ENCODE measurements at regions not wholly inside any gene's neighbourhood (a gene's known extent, or its start where the extent isn't known, plus 50 kb on each side); places are given as distances from the start of the nearest gene placed in this dataset.

- Histone ChIP-seq H3K4me1 (ENCODE audit: control insufficient read depth, insufficient read depth, low read length) (no peaks in the 10 kb centered on the region), H3K36me3 (ENCODE audit: control insufficient read depth, insufficient read depth, low read length) (no peaks in the 10 kb centered on the region), H3K27me3 (ENCODE audit: control insufficient read depth, insufficient read depth, low read length, poor library complexity, severe bottlenecking) (no peaks in the 10 kb centered on the region), H3K4me3 (ENCODE audit: insufficient read depth, low read depth, low read length) (no peak overlapping the region), H3K27ac (ENCODE audit: insufficient read depth, low read depth, low read length, poor library complexity, severe bottlenecking) (no peak overlapping the region), H3K9me3 (ENCODE audit: control insufficient read depth, low read length) (no peaks in the 10 kb centered on the region)
- WGBS, 2 experiments: 88% methylated on average over 1 of the region's 2 CpGs; no CpG with 5 or more reads in 1 of the 2 experiments
Observed at GRCh38 chr13:107252428-107252827, 684.5 kb upstream of the ARGLU1 start.

- 73 to 78% methylated on average over 6 of the region's 6 CpGs for WGBS, 2 experiments
- Histone ChIP-seq H3K27me3 (ENCODE audit: control insufficient read depth, insufficient read depth, low read length, poor library complexity, severe bottlenecking) (no peaks in the 10 kb centered on the region), H3K4me1 (ENCODE audit: control insufficient read depth, insufficient read depth, low read length) (no peaks in the 10 kb centered on the region), H3K4me3 (ENCODE audit: insufficient read depth, low read depth, low read length) (no peak overlapping the region), H3K27ac (ENCODE audit: insufficient read depth, low read depth, low read length, poor library complexity, severe bottlenecking) (no peak overlapping the region), H3K9me3 (ENCODE audit: control insufficient read depth, low read length) (no peaks in the 10 kb centered on the region), H3K36me3 (ENCODE audit: control insufficient read depth, insufficient read depth, low read length) (no peaks in the 10 kb centered on the region)
Observed at GRCh38 chr13:107252021-107252420, 684.1 kb upstream of the ARGLU1 start.

- no peak overlapping the region for H3K27ac ChIP-seq (ENCODE audit: insufficient read depth, low read depth, low read length, poor library complexity, severe bottlenecking)
Observed at GRCh38 chr13:107251341-107251740, 683.4 kb upstream of the ARGLU1 start.

GRCh38 chr13:107250628-107251027 lies 682.7 kb upstream of the ARGLU1 start:
- H3K36me3 ChIP-seq (ENCODE audit: control insufficient read depth, insufficient read depth, low read length): no peaks in the 10 kb centered on the region
- H3K27me3 ChIP-seq (ENCODE audit: control insufficient read depth, insufficient read depth, low read length, poor library complexity, severe bottlenecking): no peaks in the 10 kb centered on the region
- no peaks in the 10 kb centered on the region for H3K9me3 ChIP-seq (ENCODE audit: control insufficient read depth, low read length)
- WGBS, 2 experiments: 57 to 81% methylated on average over 3 to 4 of the region's 4 CpGs
- no peak overlapping the region for H3K4me3 ChIP-seq (ENCODE audit: insufficient read depth, low read depth, low read length)
- no peak overlapping the region for H3K27ac ChIP-seq (ENCODE audit: insufficient read depth, low read depth, low read length, poor library complexity, severe bottlenecking)
- H3K4me1 ChIP-seq (ENCODE audit: control insufficient read depth, insufficient read depth, low read length): no peaks in the 10 kb centered on the region

More at GRCh38 chr13:107251341-107251740, 683.4 kb upstream of the ARGLU1 start:
- Histone ChIP-seq H3K36me3 (ENCODE audit: control insufficient read depth, insufficient read depth, low read length) (no peaks in the 10 kb centered on the region), H3K9me3 (ENCODE audit: control insufficient read depth, low read length) (no peaks in the 10 kb centered on the region), H3K4me1 (ENCODE audit: control insufficient read depth, insufficient read depth, low read length) (no peaks in the 10 kb centered on the region), H3K4me3 (ENCODE audit: insufficient read depth, low read depth, low read length) (no peak overlapping the region), H3K27me3 (ENCODE audit: control insufficient read depth, insufficient read depth, low read length, poor library complexity, severe bottlenecking) (no peaks in the 10 kb centered on the region)
- WGBS, 2 experiments: 89 to 90% methylated on average over 4 of the region's 4 CpGs

GRCh38 chr13:107244241-107244640 lies 676.3 kb upstream of the ARGLU1 start:
- H3K4me3 ChIP-seq (ENCODE audit: insufficient read depth, low read depth, low read length): no peak overlapping the region
- H3K4me1 ChIP-seq (ENCODE audit: control insufficient read depth, insufficient read depth, low read length): no peaks in the 10 kb centered on the region
- no peaks in the 10 kb centered on the region for H3K27me3 ChIP-seq (ENCODE audit: control insufficient read depth, insufficient read depth, low read length, poor library complexity, severe bottlenecking)
- H3K9me3 ChIP-seq (ENCODE audit: control insufficient read depth, low read length): no peaks in the 10 kb centered on the region
- no peak overlapping the region for H3K27ac ChIP-seq (ENCODE audit: insufficient read depth, low read depth, low read length, poor library complexity, severe bottlenecking)
- no peaks in the 10 kb centered on the region for H3K36me3 ChIP-seq (ENCODE audit: control insufficient read depth, insufficient read depth, low read length)
- 86 to 92% methylated on average over 2 of the region's 2 CpGs for WGBS, 2 experiments

- H3K4me3 ChIP-seq (ENCODE audit: insufficient read depth, low read depth, low read length): no peak overlapping the region
- no peaks in the 10 kb centered on the region for H3K9me3 ChIP-seq (ENCODE audit: control insufficient read depth, low read length)
- WGBS, 2 experiments: 68 to 78% methylated on average over 5 to 6 of the region's 6 CpGs
- H3K27me3 ChIP-seq (ENCODE audit: control insufficient read depth, insufficient read depth, low read length, poor library complexity, severe bottlenecking): no peaks in the 10 kb centered on the region
- no peaks in the 10 kb centered on the region for H3K36me3 ChIP-seq (ENCODE audit: control insufficient read depth, insufficient read depth, low read length)
- no peak overlapping the region for H3K27ac ChIP-seq (ENCODE audit: insufficient read depth, low read depth, low read length, poor library complexity, severe bottlenecking)
- no peaks in the 10 kb centered on the region for H3K4me1 ChIP-seq (ENCODE audit: control insufficient read depth, insufficient read depth, low read length)
Observed at GRCh38 chr13:107242138-107242537, 674.2 kb upstream of the ARGLU1 start.

GRCh38 chr13:107241381-107241780 lies 673.4 kb upstream of the ARGLU1 start:
- Histone ChIP-seq H3K9me3 (ENCODE audit: control insufficient read depth, low read length) (no peaks in the 10 kb centered on the region), H3K27ac (ENCODE audit: insufficient read depth, low read depth, low read length, poor library complexity, severe bottlenecking) (no peak overlapping the region), H3K4me3 (ENCODE audit: insufficient read depth, low read depth, low read length) (no peak overlapping the region), H3K36me3 (ENCODE audit: control insufficient read depth, insufficient read depth, low read length) (no peaks in the 10 kb centered on the region), H3K27me3 (ENCODE audit: control insufficient read depth, insufficient read depth, low read length, poor library complexity, severe bottlenecking) (no peaks in the 10 kb centered on the region), H3K4me1 (ENCODE audit: control insufficient read depth, insufficient read depth, low read length) (no peaks in the 10 kb centered on the region)
- 92 to 96% methylated on average over 7 of the region's 7 CpGs for WGBS, 2 experiments

- no peaks in the 10 kb centered on the region for H3K36me3 ChIP-seq (ENCODE audit: control insufficient read depth, insufficient read depth, low read length)
Observed at GRCh38 chr13:107239213-107239612, 671.3 kb upstream of the ARGLU1 start.

GRCh38 chr13:107238262-107238981 lies 670.5 kb upstream of the ARGLU1 start:
- H3K9me3 ChIP-seq (ENCODE audit: control insufficient read depth, low read length): no peaks in the 10 kb centered on the region
- 88 to 91% methylated on average over 6 of the region's 6 CpGs for WGBS, 2 experiments
- no peak overlapping the region for H3K27ac ChIP-seq (ENCODE audit: insufficient read depth, low read depth, low read length, poor library complexity, severe bottlenecking)
- H3K4me3 ChIP-seq (ENCODE audit: insufficient read depth, low read depth, low read length): no peak overlapping the region
- no peaks in the 10 kb centered on the region for H3K36me3 ChIP-seq (ENCODE audit: control insufficient read depth, insufficient read depth, low read length)
- H3K4me1 ChIP-seq (ENCODE audit: control insufficient read depth, insufficient read depth, low read length): no peaks in the 10 kb centered on the region
- no peaks in the 10 kb centered on the region for H3K27me3 ChIP-seq (ENCODE audit: control insufficient read depth, insufficient read depth, low read length, poor library complexity, severe bottlenecking)

More at GRCh38 chr13:107239213-107239612, 671.3 kb upstream of the ARGLU1 start:
- WGBS, 2 experiments: 94 to 95% methylated on average over 8 of the region's 8 CpGs
- H3K9me3 ChIP-seq (ENCODE audit: control insufficient read depth, low read length): no peaks in the 10 kb centered on the region
- no peaks in the 10 kb centered on the region for H3K27me3 ChIP-seq (ENCODE audit: control insufficient read depth, insufficient read depth, low read length, poor library complexity, severe bottlenecking)
- no peaks in the 10 kb centered on the region for H3K4me1 ChIP-seq (ENCODE audit: control insufficient read depth, insufficient read depth, low read length)
- no peak overlapping the region for H3K27ac ChIP-seq (ENCODE audit: insufficient read depth, low read depth, low read length, poor library complexity, severe bottlenecking)
- H3K4me3 ChIP-seq (ENCODE audit: insufficient read depth, low read depth, low read length): no peak overlapping the region

- no peaks in the 10 kb centered on the region for H3K9me3 ChIP-seq (ENCODE audit: control insufficient read depth, low read length)
- H3K4me3 ChIP-seq (ENCODE audit: insufficient read depth, low read depth, low read length): no peak overlapping the region
- H3K27me3 ChIP-seq (ENCODE audit: control insufficient read depth, insufficient read depth, low read length, poor library complexity, severe bottlenecking): no peaks in the 10 kb centered on the region
- WGBS, 2 experiments: 77 to 79% methylated on average over 12 of the region's 12 CpGs
- H3K4me1 ChIP-seq (ENCODE audit: control insufficient read depth, insufficient read depth, low read length): no peaks in the 10 kb centered on the region
- H3K27ac ChIP-seq (ENCODE audit: insufficient read depth, low read depth, low read length, poor library complexity, severe bottlenecking): no peak overlapping the region
- H3K36me3 ChIP-seq (ENCODE audit: control insufficient read depth, insufficient read depth, low read length): no peaks in the 10 kb centered on the region
Observed at GRCh38 chr13:107234319-107235073, 666.6 kb upstream of the ARGLU1 start.
